ENCODE measurements at regions not wholly inside any gene's neighbourhood (a gene's known extent, or its start where the extent isn't known, plus 50 kb on each side); places are given as distances from the start of the nearest gene placed in this dataset.

- TF ChIP-seq CEBPB (IDR thresholded peaks at IDR 0.05) (no peak), TCF12 (IDR thresholded peaks at IDR 0.05; ENCODE audit: low read depth) (no peak), TEAD4 (IDR thresholded peaks at IDR 0.05) (no peak), EGR1 (IDR thresholded peaks at IDR 0.05) (no peak), USF1 (IDR thresholded peaks at IDR 0.05) (no peak), ZBTB7A (IDR thresholded peaks at IDR 0.05; ENCODE audit: low read depth) (no peak), TAF1 (IDR thresholded peaks at IDR 0.05; ENCODE audit: low read depth) (no peak), FOXM1 (IDR thresholded peaks at IDR 0.05; ENCODE audit: borderline replicate concordance, low read depth) (no peak), EP300 (IDR thresholded peaks at IDR 0.05; ENCODE audit: borderline replicate concordance) (no peak), MAX (IDR thresholded peaks at IDR 0.05) (no peak), REST (IDR thresholded peaks at IDR 0.05; ENCODE audit: low read depth) (no peak)
Observed at GRCh38 chr7:97471491-97471890, 260.4 kb upstream of the TAC1 start.

GRCh38 chr7:97479740-97480290 lies 252.1 kb upstream of the TAC1 start:
- TF ChIP-seq EGR1 (IDR thresholded peaks at IDR 0.05) = no peak
- no peak for TF ChIP-seq EP300 (IDR thresholded peaks at IDR 0.05; ENCODE audit: borderline replicate concordance)
- TF ChIP-seq NFIC (IDR thresholded peaks at IDR 0.05) = no peak
- TF ChIP-seq CREB1 (IDR thresholded peaks at IDR 0.05; ENCODE audit: low read depth) = no peak
- TF ChIP-seq TCF12 (IDR thresholded peaks at IDR 0.05; ENCODE audit: low read depth) = no peak
- TF ChIP-seq TEAD4 (IDR thresholded peaks at IDR 0.05) = no peak
- TF ChIP-seq ZBTB7A (IDR thresholded peaks at IDR 0.05; ENCODE audit: low read depth) = no peak
- no peak for TF ChIP-seq USF1 (IDR thresholded peaks at IDR 0.05)
- TF ChIP-seq FOXM1 (IDR thresholded peaks at IDR 0.05; ENCODE audit: borderline replicate concordance, low read depth) = no peak
- no peak for TF ChIP-seq YY1 (IDR thresholded peaks at IDR 0.05; ENCODE audit: low read depth)
- TF ChIP-seq RAD21 (IDR thresholded peaks at IDR 0.05; ENCODE audit: low read depth) = no peak
- no peak for TF ChIP-seq CEBPB (IDR thresholded peaks at IDR 0.05)
- TF ChIP-seq MAX (IDR thresholded peaks at IDR 0.05) = no peak
- no peak for TF ChIP-seq REST (IDR thresholded peaks at IDR 0.05; ENCODE audit: low read depth)
- TF ChIP-seq TAF1 (IDR thresholded peaks at IDR 0.05; ENCODE audit: low read depth) = no peak

- TF ChIP-seq ZBTB7A (IDR thresholded peaks at IDR 0.05; ENCODE audit: low read depth) (no peak), NFIC (IDR thresholded peaks at IDR 0.05) (no peak), EP300 (IDR thresholded peaks at IDR 0.05; ENCODE audit: borderline replicate concordance) (no peak), TEAD4 (IDR thresholded peaks at IDR 0.05) (no peak), REST (IDR thresholded peaks at IDR 0.05; ENCODE audit: low read depth) (no peak), MAX (IDR thresholded peaks at IDR 0.05) (no peak)
Observed at GRCh38 chr7:97480772-97481390, 251.0 kb upstream of the TAC1 start.

GRCh38 chr7:97495487-97495886 lies 236.4 kb upstream of the TAC1 start:
- no peak for TF ChIP-seq USF1 (IDR thresholded peaks at IDR 0.05)
- TF ChIP-seq MAX (IDR thresholded peaks at IDR 0.05) = no peak
- TF ChIP-seq EP300 (IDR thresholded peaks at IDR 0.05; ENCODE audit: borderline replicate concordance) = no peak
- no peak for TF ChIP-seq EGR1 (IDR thresholded peaks at IDR 0.05)
- TF ChIP-seq TAF1 (IDR thresholded peaks at IDR 0.05; ENCODE audit: low read depth) = no peak
- no peak for TF ChIP-seq NFIC (IDR thresholded peaks at IDR 0.05)
- no peak for TF ChIP-seq YY1 (IDR thresholded peaks at IDR 0.05; ENCODE audit: low read depth)
- TF ChIP-seq TEAD4 (IDR thresholded peaks at IDR 0.05) = no peak
- no peak for TF ChIP-seq ZBTB7A (IDR thresholded peaks at IDR 0.05; ENCODE audit: low read depth)
- TF ChIP-seq CREB1 (IDR thresholded peaks at IDR 0.05; ENCODE audit: low read depth) = no peak
